Lower lobe of right lung (tissue), 2 donors: ENCODE measurements at regions not wholly inside any gene's neighbourhood (a gene's known extent, or its start where the extent isn't known, plus 50 kb on each side); places are given as distances from the start of the nearest gene placed in this dataset.

Experiments
- ATAC-seq, 2 donors: fragments of 200-7000 bp; cut with Tn5 transposase; one replicate each; pipeline ENCODE4 v1.9.1; 2020 to 2022; ENCODE audit warnings: mild to moderate bottlenecking in 2 of 2, moderate library complexity in 2 of 2
- DNase-seq: peaks from one replicate; pipeline ENCODE4 v3.0.0-alpha.2; 2020
- H3K27ac ChIP-seq: fragments of 200-600 bp; one replicate; pipeline ENCODE4 v1.8.0; 2022
- H3K27me3 ChIP-seq: fragments of 200-600 bp; one replicate; pipeline ENCODE4 v1.8.0; 2022; ENCODE audit warnings: low read depth
- H3K36me3 ChIP-seq: fragments of 200-600 bp; one replicate; pipeline ENCODE4 v1.8.0; 2022; ENCODE audit warnings: mild to moderate bottlenecking
- H3K4me1 ChIP-seq: fragments of 200-600 bp; one replicate; pipeline ENCODE4 v1.8.0; 2022
- H3K4me3 ChIP-seq: fragments of 200-600 bp; one replicate; pipeline ENCODE4 v1.8.0; 2022; ENCODE audit warnings: mild to moderate bottlenecking
- H3K9me3 ChIP-seq: fragments of 200-600 bp; one replicate; pipeline ENCODE4 v1.8.0; 2022
- intact Hi-C: fragments of 100-400 bp; cut with DNase I; formaldehyde crosslinking; loops from one replicate; pipeline ENCODE4 v1.11.0; 2022
- TF ChIP-seq, protein P1 (sequence below): fragments of 200-600 bp; IDR thresholded peaks from one replicate; pipeline ENCODE4 v1.8.0; 2022; ENCODE audit warnings: antibody characterized with exemption, mild to moderate bottlenecking
- donor health status: DM: no; HTN: yes; CAD: no; lungs with severe emphysema.

DNA sequence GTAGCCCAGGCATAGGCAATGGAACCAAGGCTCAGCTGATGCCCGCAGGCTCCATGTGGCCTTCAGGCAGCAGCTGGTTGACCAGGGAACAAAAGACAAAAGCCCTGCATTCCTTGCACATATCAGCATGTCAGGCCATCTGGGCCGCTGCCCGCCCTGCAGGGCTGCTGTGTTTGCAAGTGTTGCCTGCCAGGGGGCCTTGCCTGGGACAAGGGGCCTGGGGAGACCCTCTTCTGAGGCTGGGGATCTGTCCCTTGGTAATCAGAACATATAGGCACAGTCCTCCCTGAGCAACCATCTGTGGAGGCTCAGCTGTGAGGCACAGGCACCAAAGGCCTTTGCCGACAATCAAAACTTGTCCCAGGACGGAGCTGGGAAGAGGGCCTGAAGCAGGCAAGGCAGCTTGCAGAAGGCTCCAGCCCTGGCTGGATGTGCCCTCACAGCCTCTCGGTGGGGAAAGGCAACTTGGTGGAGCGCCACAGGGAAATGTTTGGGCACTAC, 138.2 kb downstream of the TPRA1 start:
- no peak for DNase-seq
- no peaks in the 10 kb centered on the region for H3K36me3 ChIP-seq
- TF ChIP-seq, protein P1, sequence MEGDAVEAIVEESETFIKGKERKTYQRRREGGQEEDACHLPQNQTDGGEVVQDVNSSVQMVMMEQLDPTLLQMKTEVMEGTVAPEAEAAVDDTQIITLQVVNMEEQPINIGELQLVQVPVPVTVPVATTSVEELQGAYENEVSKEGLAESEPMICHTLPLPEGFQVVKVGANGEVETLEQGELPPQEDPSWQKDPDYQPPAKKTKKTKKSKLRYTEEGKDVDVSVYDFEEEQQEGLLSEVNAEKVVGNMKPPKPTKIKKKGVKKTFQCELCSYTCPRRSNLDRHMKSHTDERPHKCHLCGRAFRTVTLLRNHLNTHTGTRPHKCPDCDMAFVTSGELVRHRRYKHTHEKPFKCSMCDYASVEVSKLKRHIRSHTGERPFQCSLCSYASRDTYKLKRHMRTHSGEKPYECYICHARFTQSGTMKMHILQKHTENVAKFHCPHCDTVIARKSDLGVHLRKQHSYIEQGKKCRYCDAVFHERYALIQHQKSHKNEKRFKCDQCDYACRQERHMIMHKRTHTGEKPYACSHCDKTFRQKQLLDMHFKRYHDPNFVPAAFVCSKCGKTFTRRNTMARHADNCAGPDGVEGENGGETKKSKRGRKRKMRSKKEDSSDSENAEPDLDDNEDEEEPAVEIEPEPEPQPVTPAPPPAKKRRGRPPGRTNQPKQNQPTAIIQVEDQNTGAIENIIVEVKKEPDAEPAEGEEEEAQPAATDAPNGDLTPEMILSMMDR, result no peak
- peaks cover 28% of the 10 kb centered on the region for H3K27me3 ChIP-seq
- no peaks in the 10 kb centered on the region for H3K9me3 ChIP-seq
- no peak overlapping the region for H3K27ac ChIP-seq
- no peak for ATAC-seq
- no peak overlapping the region for H3K4me3 ChIP-seq
- H3K4me1 ChIP-seq, result peaks cover 24% of the 10 kb centered on the region
- intact Hi-C loops, result no loop called here

DNA sequence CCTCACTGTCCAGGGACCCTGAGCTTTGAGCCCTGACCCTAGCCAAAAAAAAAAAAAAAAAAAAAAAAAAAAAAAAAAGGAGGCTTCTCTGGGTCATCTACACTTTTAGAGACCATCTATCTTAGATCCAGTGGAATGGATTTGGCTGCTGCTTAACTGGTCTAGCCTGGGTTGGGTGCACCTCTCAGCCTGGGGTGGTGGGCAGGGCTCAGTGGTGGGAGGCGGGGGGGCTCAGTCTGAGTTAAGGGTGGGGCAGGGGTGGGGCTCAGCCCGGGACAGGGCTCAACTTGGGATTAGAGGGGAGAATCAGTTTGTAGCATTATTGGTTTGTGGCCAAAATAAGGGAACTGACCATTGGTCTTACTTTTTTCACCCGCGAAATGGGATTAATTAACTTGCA, 139.2 kb downstream of the TPRA1 start:
- no peaks in the 10 kb centered on the region for H3K36me3 ChIP-seq
- H3K4me3 ChIP-seq, result no peak overlapping the region
- ATAC-seq, result no peak
- TF ChIP-seq, protein P1, result no peak
- H3K9me3 ChIP-seq, result no peaks in the 10 kb centered on the region
- intact Hi-C loops, result no loop called here
- H3K27me3 ChIP-seq, result peaks cover 17% of the 10 kb centered on the region
- H3K4me1 ChIP-seq, result peaks cover 14% of the 10 kb centered on the region
- H3K27ac ChIP-seq, result no peak overlapping the region
- DNase-seq, result no peak

DNA sequence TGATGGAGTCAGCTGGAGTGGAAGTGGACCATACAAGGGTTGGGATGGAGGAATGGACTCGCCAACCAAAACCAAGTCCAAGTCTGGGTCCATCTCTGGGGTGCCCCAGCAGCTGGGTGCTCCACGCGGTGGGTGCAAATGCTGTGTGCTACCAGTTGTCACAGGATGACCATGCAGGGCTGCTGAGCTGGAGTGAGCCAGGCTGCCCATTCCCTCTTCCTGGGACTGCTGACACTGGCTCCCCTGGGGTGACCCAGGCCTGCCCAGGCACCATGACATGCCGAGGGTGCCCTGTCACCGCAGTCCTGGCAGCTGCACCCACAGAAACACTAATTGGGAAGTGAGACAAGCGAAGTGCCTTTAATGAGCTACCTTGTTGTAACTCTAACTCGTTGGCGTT, 140.2 kb downstream of the TPRA1 start:
- H3K9me3 ChIP-seq, result no peaks in the 10 kb centered on the region
- TF ChIP-seq, protein P1, result no peak
- H3K4me3 ChIP-seq, result no peak overlapping the region
- H3K27ac ChIP-seq, result no peak overlapping the region
- peaks cover 4% of the 10 kb centered on the region for H3K4me1 ChIP-seq
- H3K36me3 ChIP-seq, result no peaks in the 10 kb centered on the region
- ATAC-seq (no peak), DNase-seq (peak; percentile 37)
- H3K27me3 ChIP-seq, result peaks cover 7% of the 10 kb centered on the region
- intact Hi-C loops, result no loop called here

DNA sequence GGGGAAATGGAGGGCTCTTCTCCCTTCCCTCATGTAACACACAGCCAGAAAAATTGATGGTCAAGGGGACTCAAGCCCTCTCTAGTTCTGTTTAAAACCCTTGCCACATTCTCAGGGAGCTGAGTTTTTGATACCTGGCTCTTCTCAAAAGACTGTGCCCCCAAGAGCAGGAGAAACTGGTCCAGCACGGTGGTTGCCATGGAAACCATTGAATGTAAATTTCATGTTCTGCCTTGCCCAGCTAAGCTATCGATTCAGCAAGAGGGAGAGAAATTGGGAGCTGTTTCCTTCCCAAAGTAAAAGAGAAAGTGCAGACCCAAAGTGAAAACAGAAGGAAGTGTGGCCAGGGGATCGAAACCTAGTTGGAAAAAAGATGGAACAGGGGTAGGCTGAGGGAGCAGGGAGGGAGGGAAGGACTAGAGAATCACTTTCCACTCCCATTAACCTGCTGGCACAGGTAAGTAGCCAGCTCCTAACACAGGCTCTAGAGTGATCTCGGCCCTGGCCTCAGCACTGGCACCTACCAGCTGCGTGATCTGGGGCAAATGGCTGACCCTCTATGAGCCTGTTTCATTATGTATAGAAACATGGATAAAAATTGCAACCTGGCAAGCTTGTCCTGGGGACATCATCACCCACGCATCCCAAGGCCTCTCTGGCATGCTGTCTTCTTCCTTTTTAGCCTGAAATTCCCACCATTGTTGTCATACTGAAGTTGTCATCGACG, 140.9 kb downstream of the TPRA1 start:
- DNase-seq, result no peak
- Histone ChIP-seq H3K4me3 (no peak overlapping the region), H3K9me3 (no peaks in the 10 kb centered on the region), H3K36me3 (no peaks in the 10 kb centered on the region), H3K27me3 (peaks cover under 1% of the 10 kb centered on the region), H3K27ac (no peak overlapping the region), H3K4me1 (no peaks in the 10 kb centered on the region)
- no peak for ATAC-seq
- TF ChIP-seq, protein P1, result no peak
- intact Hi-C loops, result no loop called here

DNA sequence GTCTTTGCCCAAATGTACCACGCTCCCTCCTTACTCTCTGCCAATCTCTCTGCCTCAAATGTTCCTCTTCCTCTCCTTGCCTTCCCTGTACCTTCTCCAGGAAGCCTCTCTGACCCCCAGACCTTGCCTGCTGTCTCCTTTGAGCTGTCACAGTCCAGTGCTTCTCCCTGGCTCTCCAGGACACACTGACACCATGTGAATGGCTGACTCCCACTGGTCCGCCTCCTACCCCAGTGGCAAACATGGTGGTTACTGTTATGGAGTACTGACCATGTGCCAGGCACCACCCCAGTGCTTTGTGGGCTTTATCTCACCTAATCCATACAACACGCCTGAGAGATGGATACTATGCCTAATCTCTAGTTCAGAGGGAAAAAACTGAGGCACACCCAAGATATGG, 141.9 kb downstream of the TPRA1 start:
- no peak overlapping the region for H3K27ac ChIP-seq
- no peak for DNase-seq
- H3K27me3 ChIP-seq, result no peaks in the 10 kb centered on the region
- no peak overlapping the region for H3K4me3 ChIP-seq
- no peaks in the 10 kb centered on the region for H3K4me1 ChIP-seq
- TF ChIP-seq, protein P1, result no peak
- no peaks in the 10 kb centered on the region for H3K9me3 ChIP-seq
- ATAC-seq, result no peak
- H3K36me3 ChIP-seq, result no peaks in the 10 kb centered on the region
- intact Hi-C loops, result no loop called here
